Muscle of leg (tissue), 3 donors: ENCODE measurements at regions not wholly inside any gene's neighbourhood (a gene's known extent, or its start where the extent isn't known, plus 50 kb on each side); places are given as distances from the start of the nearest gene placed in this dataset.

Experiments used
- DNase-seq: peaks from one replicate; pipeline ENCODE4 v3.0.0; 2013
- H3K27ac ChIP-seq: one replicate; pipeline ENCODE4 v1.5.1; 2013; ENCODE audit warnings: mild to moderate bottlenecking, low read length, control low read depth
- H3K27me3 ChIP-seq: one replicate; pipeline ENCODE4 v1.6.1; 2013; ENCODE audit warnings: low read length; ENCODE audit not compliant: control insufficient read depth, insufficient read depth
- H3K36me3 ChIP-seq: one replicate; pipeline ENCODE4 v1.6.1; 2013; ENCODE audit warnings: low read length; ENCODE audit not compliant: control insufficient read depth, insufficient read depth
- H3K4me1 ChIP-seq: one replicate; pipeline ENCODE4 v1.6.1; 2013; ENCODE audit warnings: low read length; ENCODE audit not compliant: control insufficient read depth, insufficient read depth
- H3K4me3 ChIP-seq: one replicate; pipeline ENCODE4 v1.5.1; 2013; ENCODE audit warnings: low read length, control low read depth
- H3K9me3 ChIP-seq: replicated peaks from 2 replicates; pipeline ENCODE4 v1.6.1; 2013; ENCODE audit warnings: low read depth, low read length; ENCODE audit not compliant: control insufficient read depth
- WGBS: methylation state at CpG from one replicate; pipeline ENCODE4 v1.1.5; 2013; ENCODE audit warnings: missing lambda C conversion rate; ENCODE audit not compliant: insufficient coverage; 5-methylcytosine and 5-hydroxymethylcytosine counted together

GRCh38 chr1:222275729-222276465, 272.0 kb downstream of the HHIPL2 start:
- H3K27ac ChIP-seq = no peak overlapping the region
- H3K4me3 ChIP-seq = no peak overlapping the region
- 54% methylated on average over 5 of the region's 6 CpGs for WGBS
- no peaks in the 10 kb centered on the region for H3K9me3 ChIP-seq
- H3K27me3 ChIP-seq = no peaks in the 10 kb centered on the region
- peak; percentile 33 for DNase-seq
- H3K36me3 ChIP-seq = no peaks in the 10 kb centered on the region
- H3K4me1 ChIP-seq = no peaks in the 10 kb centered on the region

- H3K27ac ChIP-seq = no peak overlapping the region
- H3K4me1 ChIP-seq = no peaks in the 10 kb centered on the region
- H3K27me3 ChIP-seq = no peaks in the 10 kb centered on the region
- H3K9me3 ChIP-seq = no peaks in the 10 kb centered on the region
- no peak overlapping the region for H3K4me3 ChIP-seq
- no peaks in the 10 kb centered on the region for H3K36me3 ChIP-seq
- DNase-seq = no peak
- no CpG with 5 or more reads among the region's 4 CpGs for WGBS
Measured at GRCh38 chr1:222275001-222275728, 272.7 kb downstream of the HHIPL2 start.

GRCh38 chr1:222266223-222267196, 281.4 kb downstream of the HHIPL2 start:
- peaks cover 3% of the 10 kb centered on the region for H3K27me3 ChIP-seq
- H3K4me1 ChIP-seq = no peaks in the 10 kb centered on the region
- H3K27ac ChIP-seq = no peak overlapping the region
- peak; percentile 7 for DNase-seq
- 56% methylated on average over 5 of the region's 14 CpGs for WGBS
- H3K9me3 ChIP-seq = no peaks in the 10 kb centered on the region
- no peaks in the 10 kb centered on the region for H3K36me3 ChIP-seq
- no peak overlapping the region for H3K4me3 ChIP-seq

GRCh38 chr1:222263791-222264190, 284.1 kb downstream of the HHIPL2 start:
- H3K27me3 ChIP-seq = peaks cover 3% of the 10 kb centered on the region
- peak; percentile 33 for DNase-seq
- no peak overlapping the region for H3K4me3 ChIP-seq
- no peak overlapping the region for H3K27ac ChIP-seq
- no peaks in the 10 kb centered on the region for H3K4me1 ChIP-seq
- H3K9me3 ChIP-seq = no peaks in the 10 kb centered on the region
- 49% methylated on average over 2 of the region's 2 CpGs for WGBS
- H3K36me3 ChIP-seq = no peaks in the 10 kb centered on the region

GRCh38 chr1:222257027-222257426, 290.9 kb downstream of the HHIPL2 start:
- H3K27ac ChIP-seq = no peak overlapping the region
- WGBS = no CpG with 5 or more reads among the region's 2 CpGs
- no peak overlapping the region for H3K4me3 ChIP-seq

GRCh38 chr1:222256058-222256457, 291.8 kb downstream of the HHIPL2 start:
- Histone ChIP-seq H3K27ac (no peak overlapping the region), H3K9me3 (peaks cover 2% of the 10 kb centered on the region), H3K4me1 (no peaks in the 10 kb centered on the region), H3K36me3 (no peaks in the 10 kb centered on the region), H3K4me3 (no peak overlapping the region), H3K27me3 (no peaks in the 10 kb centered on the region)
- no CpG with 5 or more reads among the region's 1 CpG for WGBS
- no peak for DNase-seq

More at GRCh38 chr1:222257027-222257426, 290.9 kb downstream of the HHIPL2 start:
- H3K36me3 ChIP-seq = no peaks in the 10 kb centered on the region
- no peaks in the 10 kb centered on the region for H3K27me3 ChIP-seq
- H3K9me3 ChIP-seq = no peaks in the 10 kb centered on the region
- no peaks in the 10 kb centered on the region for H3K4me1 ChIP-seq
- no peak for DNase-seq

- Histone ChIP-seq H3K4me3 (no peak overlapping the region), H3K27ac (no peak overlapping the region), H3K4me1 (no peaks in the 10 kb centered on the region), H3K27me3 (no peaks in the 10 kb centered on the region), H3K9me3 (peaks cover 2% of the 10 kb centered on the region), H3K36me3 (no peaks in the 10 kb centered on the region)
- WGBS = 100% methylated on average over 2 of the region's 4 CpGs
- no peak for DNase-seq
Measured at GRCh38 chr1:222252788-222253187, 295.1 kb downstream of the HHIPL2 start.

GRCh38 chr1:222251847-222252246, 296.1 kb downstream of the HHIPL2 start:
- no peaks in the 10 kb centered on the region for H3K27me3 ChIP-seq
- no peak overlapping the region for H3K27ac ChIP-seq
- peaks cover 2% of the 10 kb centered on the region for H3K9me3 ChIP-seq
- WGBS = no CpG with 5 or more reads among the region's 2 CpGs
- H3K4me1 ChIP-seq = no peaks in the 10 kb centered on the region
- H3K4me3 ChIP-seq = no peak overlapping the region
- H3K36me3 ChIP-seq = no peaks in the 10 kb centered on the region
- DNase-seq = no peak

GRCh38 chr1:222250376-222250775, 297.5 kb downstream of the HHIPL2 start:
- H3K4me3 ChIP-seq = no peak overlapping the region
- no peaks in the 10 kb centered on the region for H3K36me3 ChIP-seq
- no peaks in the 10 kb centered on the region for H3K27me3 ChIP-seq
- peaks cover 2% of the 10 kb centered on the region for H3K9me3 ChIP-seq
- H3K27ac ChIP-seq = no peak overlapping the region
- no peak for DNase-seq
- no peaks in the 10 kb centered on the region for H3K4me1 ChIP-seq

- no peak overlapping the region for H3K4me3 ChIP-seq
- no peaks in the 10 kb centered on the region for H3K4me1 ChIP-seq
- H3K27ac ChIP-seq = no peak overlapping the region
- H3K36me3 ChIP-seq = no peaks in the 10 kb centered on the region
- H3K27me3 ChIP-seq = no peaks in the 10 kb centered on the region
- DNase-seq = no peak
- H3K9me3 ChIP-seq = peaks cover 2% of the 10 kb centered on the region
- WGBS = 40% methylated on average over 3 of the region's 3 CpGs
Measured at GRCh38 chr1:222247811-222248310, 300.0 kb downstream of the HHIPL2 start.
